GM19328 (cell line): ENCODE measurements at regions not wholly inside any gene's neighbourhood (a gene's known extent, or its start where the extent isn't known, plus 50 kb on each side); places are given as distances from the start of the nearest gene placed in this dataset.

Experiments used
- ATAC-seq: cut with Tn5 transposase; IDR thresholded peaks from one replicate; pipeline ENCODE4 v1.9.1; 2021; ENCODE audit warnings: mild to moderate bottlenecking, moderate library complexity; ENCODE audit not compliant: unreplicated experiment

DNA sequence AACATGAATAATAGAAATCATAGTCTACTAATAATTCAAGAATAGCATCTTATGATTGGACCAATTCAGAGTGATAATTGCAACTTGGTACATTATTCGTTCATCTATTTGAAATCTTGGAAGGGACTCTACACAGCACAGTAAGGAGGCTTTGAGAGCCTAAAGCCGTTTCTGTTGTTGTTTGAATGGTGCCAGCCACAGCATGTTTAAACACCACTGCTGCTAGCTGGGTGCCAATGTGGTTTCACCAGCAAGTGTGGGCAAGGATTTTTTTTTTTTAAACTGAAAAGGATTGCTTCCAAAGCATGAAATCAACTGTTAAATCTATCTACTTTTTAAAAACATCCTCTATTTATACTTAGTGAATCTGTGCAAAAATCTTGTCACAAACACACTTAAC is 253.9 kb upstream of the MAP3K1 start:
- ATAC-seq, result no peak

DNA sequence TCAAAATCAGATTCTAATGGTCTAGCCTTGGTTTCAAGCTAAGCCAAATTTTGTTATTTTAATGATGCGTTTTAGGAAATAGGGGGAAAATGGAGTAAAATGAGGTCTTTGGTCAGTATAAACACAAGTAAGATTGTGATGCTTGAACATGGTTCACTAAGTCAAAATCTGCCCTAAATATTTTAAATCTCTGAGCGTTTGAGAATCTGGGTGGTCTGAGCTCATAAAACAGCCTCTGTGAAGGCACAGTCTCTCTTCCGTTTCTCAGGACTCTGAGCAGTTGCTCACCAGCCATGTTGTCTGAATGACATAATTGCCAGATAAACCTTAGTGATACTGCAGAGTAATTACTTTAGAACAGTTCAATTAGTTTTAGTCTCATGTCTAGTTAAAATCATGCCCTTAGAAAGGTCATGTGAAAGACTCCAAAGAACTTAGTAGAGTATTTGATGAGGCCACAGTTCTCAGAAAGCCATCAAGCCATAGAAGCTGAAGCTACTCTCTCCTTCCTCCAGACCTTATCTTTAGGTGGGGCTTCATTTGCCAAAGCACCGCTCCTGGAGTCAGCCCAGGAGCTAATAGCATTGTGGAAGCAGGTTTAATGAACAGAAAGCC is 257.1 kb upstream of the MAP3K1 start:
- ATAC-seq, result no peak

DNA sequence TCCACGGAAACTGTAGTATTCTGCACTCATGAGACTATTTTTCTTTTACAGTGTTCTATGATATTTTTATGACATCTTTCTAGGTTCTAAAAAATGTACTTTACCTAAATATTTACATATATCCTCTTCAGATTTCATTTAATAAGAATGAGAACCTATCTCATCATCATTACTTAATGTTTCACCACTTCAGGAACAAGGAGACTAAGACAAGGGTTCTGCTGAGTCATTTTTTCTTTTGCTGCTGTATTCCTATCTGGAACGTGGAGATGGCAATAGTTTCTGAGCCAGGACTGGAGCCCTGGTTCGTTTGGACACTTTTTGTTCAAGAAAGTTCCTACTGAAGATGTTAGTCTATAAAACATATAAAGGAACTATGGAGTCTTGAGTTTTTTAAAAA is 258.2 kb upstream of the MAP3K1 start:
- no peak for ATAC-seq

DNA sequence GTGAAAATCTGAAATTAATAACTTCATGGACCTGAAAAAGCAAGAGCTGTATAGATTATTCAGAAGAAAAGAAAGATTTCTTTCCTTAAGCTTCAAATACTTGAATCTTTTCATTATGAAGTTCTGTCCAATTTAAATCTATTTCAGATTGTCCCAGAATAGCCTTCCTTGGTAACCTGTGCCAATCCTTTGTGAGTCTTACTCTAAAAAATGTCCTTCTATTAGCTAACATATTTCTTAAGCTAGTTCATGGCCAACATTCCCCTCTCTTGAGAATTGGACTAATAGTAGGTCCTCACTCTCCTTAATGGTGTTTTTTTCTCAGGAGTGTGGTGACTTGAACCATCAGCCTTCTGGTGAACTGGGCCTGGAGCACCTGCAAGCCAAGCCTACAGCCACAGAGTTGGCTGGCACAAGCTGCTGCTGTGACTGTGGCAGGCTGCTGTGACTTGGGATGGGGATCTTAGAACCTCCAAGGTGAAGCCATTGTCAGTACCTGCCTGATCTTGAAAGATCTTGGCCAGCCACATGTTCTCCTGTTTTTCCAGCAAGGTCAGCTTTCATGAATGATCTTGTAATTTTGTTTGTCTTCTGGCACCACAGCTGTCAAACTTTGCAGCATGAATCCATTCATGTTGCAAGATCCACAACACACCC is 262.6 kb upstream of the MAP3K1 start:
- ATAC-seq, result no peak

DNA sequence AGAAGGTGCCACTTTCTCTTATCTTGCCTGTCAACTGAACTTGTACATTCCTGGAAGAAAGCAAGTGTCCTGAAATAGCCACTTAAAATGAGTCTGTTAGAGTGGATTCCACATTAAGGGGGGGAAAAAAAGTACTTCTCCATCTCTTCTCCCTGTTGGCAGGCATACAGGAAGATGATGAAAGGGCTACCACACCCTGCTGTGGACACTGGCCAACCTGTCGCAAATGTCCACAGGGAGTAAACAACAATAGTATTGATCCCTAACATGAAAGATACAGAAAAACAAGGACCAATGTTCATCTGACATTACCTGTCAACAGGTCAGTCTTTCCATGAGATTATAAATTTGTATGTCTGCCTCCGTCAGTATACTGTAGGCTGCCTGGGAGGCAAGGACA is 265.1 kb upstream of the MAP3K1 start:
- no peak for ATAC-seq

DNA sequence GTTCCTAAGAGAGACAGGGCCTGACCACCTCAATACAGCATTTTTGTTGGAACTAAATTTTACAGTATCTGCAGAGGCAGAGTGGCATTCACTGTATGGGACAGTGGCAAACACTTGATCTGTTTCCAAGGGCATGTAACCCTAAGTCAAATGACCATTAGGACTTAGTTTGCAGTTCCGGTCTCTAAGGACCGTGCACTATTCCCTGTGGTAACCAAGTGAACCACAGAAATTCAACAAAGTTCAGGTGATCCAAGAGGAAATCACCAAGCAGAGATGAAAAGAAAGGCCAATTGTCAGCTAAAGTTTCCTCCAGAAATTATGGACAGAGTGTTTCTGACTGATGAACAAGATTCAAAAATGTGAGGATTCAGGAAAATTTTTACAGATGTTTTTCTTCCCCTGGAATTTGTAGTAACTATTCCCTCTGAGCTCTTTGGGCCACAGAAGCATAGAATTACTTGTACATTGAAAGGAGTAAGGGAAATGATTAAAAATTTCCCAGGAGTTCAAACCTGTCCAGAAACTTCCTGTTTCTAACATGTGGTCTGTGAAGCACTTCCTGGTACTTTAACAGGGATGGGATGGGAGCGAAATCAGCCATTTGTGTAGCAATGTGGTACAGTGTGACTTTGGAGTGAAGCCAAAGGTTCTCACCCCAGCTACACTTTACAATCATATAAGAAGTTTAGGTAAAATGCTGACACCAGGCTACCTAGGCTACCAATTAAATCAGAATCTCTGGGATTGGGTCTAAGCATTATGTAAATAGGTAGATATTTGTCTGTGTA is 266.1 kb upstream of the MAP3K1 start:
- no peak for ATAC-seq

DNA sequence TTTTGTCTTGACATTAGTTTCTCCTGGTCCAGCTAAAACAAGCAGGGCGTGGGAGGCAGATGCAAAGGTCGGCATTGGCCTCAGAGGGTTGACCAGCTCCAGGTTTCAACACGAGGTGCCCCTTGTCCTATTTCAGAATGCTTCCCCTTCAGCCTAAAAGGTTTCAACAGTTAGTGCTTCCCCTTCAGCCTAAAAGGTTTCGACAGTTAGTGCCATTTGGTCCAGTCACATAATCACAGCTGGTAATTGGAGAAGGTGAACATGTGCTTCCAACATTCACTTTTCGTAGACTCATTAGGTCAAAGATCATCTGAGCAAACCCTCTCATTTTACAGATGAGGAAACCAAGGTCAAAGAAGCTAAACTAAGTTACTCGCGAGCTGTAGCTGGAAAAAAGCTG is 270.3 kb upstream of the MAP3K1 start:
- ATAC-seq, result no peak

DNA sequence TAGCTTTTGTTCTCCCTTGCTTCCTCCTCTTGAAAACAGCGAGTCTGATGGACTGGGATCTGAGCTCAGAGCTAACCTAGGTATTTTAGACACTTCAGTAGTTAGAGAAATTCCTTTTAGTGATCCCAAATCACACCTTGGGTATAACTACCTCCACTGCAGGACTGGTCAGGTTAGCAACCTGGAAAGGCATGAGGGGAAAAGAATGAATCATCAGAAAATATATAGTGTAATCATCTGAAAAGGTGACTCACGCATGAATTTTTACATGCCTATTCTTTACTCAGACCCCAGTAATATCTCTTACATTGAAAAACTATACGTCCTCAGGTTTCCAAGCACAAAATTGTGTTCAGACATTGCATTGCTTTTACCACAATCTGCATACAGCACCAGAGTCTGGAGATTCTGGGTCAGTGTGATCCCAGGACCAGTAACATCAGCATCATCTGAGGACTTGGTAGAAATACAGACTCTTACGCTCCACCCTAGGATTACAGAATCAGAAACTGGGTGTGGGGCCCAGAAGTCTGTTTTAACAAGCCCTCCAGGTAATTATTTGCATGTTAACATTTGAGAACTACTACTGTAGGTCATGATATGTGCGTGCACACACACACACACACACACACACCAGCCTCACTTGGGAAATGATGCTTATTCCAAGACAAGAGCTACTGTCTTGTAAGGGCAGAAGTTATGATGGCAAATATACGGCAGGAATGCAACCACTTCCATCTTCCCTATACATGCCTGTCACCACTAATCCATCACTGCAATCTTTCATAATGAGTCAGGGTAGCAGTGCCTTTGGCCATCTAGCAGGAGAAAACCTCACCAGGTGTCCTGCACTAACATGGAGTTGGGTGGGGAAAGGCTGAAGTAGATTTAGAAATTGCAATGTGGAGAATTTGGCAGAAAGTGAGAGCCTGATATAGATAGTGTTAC is 271.6 kb upstream of the MAP3K1 start:
- ATAC-seq, result no peak

DNA sequence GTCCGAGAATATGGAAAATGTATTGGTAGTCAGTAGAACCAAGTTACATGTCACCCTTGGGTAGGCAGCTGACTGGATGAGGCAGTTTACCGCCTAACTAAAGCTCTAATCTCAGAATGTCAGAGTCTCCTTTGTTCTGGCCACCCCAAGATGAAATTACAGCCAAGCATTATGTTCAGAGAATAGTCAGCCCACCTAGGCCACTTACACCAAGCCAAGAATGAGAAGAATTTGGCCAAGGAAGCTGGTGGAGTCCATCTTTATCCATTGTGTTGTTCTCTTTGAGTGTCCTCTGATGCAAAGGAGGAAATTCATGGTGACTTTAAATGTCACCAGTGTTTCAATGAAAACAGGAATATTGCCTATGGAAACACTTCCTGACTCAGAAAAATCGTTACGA is 275.1 kb upstream of the MAP3K1 start:
- ATAC-seq, result no peak

DNA sequence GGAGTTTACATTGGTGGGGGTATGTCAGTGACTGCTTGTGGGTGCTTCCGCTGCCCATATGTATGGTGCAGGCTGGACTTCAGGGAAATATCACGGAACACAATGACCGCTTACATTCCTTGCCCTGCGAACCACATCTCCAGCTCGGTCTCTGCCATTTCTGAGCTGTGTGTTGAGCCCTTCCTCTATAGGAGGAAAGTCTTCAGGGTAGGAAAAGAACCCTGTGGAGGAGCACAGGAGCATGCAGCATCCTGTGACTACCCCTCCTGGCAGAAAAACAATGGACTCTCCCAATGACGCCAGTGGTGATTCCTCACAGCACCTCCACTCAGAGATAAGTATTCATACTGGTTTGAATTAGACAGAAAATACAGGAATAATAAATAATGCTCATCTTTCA is 276.8 kb upstream of the MAP3K1 start:
- ATAC-seq, result no peak

DNA sequence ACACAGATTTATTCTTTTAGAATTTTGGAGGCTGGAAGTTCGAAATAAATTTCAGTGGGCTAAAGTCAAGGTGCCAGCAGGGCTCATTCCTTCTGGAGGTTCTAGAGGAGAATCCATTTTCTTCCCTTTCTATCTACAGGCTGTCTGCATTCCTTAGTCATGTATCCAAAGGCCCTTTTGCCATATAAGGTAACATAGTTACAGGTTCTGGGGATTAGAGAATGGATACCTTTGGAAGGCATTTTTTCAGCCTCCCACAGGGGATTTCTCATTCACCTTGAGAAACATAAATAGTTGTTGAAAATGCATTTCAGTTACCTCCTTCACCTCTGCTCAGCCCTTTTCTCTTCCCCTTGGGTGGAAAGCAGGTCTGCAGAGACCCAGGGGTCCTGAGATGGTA is 280.0 kb upstream of the MAP3K1 start:
- no peak for ATAC-seq

DNA sequence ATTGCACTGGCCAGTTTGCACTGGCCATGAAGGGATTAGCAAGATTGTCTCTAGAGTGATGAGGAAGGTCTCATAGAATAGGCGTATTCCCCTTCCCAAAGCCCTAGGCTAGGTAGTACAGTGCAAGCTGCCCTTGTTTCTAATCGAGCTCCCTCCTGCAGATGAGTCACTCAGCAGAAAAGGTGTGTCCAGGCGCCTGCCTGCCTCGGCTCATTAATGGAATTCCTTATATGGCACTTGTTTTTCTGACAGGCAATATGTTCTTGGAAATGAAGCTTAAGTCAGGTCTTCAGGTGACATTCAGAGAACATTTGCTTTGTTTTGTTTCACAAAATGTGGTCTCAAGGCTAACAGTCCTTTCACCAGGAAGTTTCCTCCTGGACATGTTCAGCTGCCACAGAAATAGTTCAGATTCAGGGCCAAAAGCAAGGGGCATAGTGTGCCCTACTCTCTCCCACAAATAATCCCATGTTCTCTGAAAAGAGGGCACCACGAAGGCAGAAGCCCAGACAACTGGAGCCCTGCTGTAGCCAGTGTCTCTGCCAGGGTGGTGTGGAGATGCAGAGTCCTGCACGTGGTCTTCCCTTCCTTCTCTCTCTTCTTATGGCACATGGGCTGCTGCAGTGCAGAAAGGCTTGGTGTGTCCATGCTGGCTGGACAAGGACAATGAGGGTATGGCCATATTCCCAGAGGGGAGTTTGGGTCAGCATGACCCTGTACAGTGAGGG is 281.1 kb upstream of the MAP3K1 start:
- no peak for ATAC-seq

DNA sequence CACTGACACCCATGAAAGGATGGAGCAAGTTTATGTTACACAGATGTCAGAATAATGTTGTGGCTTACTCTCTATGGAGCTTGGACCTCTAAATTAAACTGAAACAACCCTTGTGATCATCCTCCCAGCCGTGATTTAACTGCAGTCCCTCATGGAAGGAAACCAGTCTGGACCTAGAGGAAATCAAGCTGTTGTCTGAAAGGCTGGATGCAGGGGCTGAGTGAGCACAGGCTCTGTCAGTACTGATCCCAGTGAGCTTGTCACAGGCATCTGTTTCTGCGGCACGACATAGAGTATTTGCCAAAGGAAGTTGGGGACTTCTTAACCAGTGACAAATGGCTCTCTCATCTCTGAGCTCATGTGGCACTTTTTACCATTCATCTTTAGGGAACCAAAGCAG is 282.9 kb upstream of the MAP3K1 start:
- ATAC-seq, result no peak

DNA sequence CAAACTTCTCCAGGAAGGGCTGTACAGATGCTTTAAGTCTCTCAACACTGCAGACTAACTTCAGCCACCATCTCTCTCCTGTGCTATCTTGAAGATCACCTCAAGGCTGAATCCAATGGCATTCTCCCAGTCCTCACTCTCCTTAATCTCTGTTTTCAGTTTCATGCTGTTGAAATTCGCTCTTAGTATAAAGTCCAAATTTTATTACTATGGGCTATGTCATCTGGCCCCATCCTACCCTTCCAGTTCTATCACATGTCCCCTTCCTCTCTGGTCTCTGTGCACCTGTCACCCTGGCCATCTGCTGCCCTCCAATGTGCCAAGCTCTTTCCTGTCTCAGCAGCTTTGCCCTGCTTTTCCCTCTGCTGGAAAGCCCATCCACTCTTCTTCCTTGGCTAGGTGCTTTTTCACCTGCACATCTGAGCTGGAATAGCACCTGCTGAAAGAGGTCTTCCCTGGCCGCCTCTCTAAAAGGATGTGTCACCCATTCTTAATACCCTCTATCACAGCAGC is 284.7 kb upstream of the MAP3K1 start:
- ATAC-seq, result no peak

DNA sequence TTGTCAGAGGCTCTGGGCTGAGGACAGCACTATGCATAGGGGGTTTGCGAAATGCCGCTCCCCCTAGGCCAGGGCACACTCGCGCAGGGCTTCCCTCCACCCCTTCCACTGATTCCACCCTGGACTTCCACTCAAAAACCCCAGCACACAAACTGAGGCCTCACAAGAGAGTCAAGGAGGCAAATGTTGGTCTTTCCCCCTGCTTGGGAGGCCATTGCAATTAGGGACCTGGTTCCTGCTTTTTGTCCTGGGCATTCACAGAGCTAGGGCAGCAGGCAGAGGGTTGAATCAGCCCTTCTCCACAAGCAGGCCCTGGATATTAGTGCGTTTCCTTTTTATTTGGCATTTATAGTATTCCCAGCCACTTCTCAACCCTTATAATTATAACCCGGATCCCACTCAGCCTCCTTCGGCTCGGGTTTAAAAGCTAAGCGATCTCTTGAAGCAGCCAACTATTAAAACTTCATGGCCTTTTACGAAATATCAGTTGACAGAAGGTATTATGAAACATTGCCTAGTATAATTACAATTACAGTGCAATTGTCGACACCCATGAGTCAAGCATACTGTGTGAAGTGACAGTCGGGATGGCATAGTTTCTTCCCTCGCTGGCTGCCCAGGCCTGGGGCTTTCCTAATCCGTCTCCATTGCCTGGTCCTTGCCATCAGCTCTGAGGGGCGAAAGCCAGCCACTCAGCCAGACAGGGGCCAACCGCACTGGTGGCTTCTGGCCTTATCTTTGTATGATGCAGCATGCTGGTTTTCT is 285.5 kb upstream of the MAP3K1 start:
- ATAC-seq, result no peak

DNA sequence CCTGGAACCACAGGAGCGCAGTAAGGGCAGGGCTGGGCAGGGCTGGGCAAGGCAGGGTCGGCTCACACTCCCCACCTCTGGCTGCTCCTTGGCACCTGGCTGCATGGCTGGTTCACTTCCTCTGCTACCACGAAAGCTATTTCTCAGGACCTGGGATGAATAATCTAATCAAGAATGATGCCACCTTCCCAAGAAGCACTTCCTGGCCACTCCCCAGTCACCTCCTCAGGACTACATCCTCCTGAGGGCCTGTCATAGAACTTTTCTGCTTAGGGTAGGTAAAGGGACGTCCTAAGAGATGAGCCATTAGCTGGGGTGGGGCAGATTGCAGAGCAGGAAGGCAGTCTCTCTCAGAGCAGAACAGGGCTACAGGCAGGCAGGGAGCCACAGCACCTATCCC is 288.2 kb upstream of the MAP3K1 start:
- no peak for ATAC-seq

DNA sequence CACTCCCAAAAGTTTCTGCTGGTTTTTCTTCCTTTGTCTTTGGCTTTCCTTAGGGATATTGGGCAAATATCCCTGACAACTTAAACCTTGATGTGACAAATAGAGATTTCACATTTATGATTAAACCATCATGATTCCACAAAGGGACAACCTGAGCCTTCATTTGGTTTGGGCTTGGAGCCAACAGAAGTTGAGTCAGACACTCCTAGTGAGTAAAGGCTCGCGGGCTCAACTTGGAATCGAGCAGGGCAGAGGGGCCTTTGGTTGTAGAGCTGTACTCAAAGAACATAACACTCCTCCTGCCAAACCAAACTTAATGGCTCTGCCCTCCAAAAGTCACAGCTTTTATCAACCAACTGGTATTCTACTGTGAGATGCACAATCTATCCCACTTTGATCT is 290.2 kb upstream of the MAP3K1 start:
- no peak for ATAC-seq

DNA sequence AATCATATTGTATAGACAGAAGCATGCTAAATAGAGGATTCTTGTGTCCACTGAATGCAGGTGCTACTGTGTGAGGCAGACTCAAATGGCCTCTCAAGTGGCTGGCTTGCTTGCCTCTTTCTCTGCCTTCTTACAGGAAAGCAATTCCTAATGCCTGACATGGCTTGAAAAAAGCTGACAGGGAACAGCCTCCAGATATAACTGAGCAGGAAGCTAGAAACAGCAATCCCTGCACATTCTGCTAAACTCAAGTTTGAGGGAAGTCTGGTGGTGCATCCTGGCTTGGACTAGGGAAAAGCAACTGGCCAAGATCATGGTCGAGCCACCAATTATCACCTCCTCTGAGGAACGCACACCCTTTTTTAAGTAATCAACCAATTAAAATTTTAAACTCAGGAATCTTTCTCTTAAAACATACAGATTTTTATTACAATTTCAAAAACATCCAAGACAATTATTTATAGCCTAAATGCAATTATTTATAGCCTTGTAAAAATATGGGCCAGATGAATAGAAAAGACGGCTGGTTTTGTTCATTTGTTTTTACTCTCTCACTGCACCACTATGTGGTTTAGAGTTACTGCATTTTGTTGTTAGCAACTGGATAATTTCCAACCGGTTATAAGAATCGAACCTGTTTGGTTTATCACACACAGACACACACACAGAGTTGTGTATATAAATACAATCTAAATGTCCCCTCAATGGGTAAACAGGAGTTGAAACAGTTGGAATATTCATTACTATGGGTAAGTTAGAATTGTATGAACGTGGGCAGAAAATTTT is 290.9 kb upstream of the ANKRD55 start:
- no peak for ATAC-seq

DNA sequence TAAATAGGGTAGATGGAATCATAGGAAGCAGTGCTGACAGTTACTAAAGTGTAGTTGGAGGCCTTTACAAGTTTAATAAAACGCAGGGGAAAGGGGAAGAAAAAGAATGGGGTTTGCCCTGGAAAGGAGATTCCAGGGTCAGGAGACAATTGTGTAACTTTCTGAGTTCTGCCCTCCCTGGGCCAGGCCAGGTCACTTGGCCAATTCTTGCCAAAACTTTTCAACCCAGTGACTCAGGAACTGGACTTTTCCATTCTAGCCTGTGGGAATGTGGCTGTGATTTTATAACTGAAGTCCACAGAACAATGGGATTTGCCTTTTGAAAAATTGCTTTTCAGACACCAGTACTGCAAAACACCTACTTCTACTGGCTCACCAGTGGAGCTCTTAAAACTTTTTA is 289.8 kb upstream of the ANKRD55 start:
- no peak for ATAC-seq
